Hepatic stellate cell (primary cell): ENCODE measurements at regions not wholly inside any gene's neighbourhood (a gene's known extent, or its start where the extent isn't known, plus 50 kb on each side); places are given as distances from the start of the nearest gene placed in this dataset.
"Not testable (repeated sequence)": the region's sequence is repeated elsewhere in the genome, so short reads cannot be mapped to it uniquely, and the experiment has no call there.

Experiments
- DNase-seq: peaks from one replicate; pipeline ENCODE4 v3.0.0; 2011; ENCODE audit warnings: low spot score

DNA sequence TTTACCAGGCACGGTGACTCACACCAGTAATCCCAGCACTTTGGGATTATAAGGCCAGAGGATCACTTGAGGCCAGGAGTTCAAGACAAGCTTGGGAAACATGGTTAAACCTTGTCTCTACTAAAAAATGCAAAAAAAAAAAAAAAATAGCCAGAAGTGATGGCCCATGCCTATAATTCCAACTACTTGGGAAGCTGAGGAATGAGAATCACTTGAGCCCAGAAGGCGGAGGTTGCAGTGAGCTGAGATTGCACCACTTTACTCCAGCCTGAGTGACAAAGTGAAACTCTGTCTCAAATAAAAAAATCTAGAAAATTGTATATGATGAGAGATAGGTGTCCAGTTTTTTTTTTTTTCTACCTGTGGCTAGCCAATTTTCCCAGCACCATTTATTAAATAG lies 578.2 kb downstream of the ANKRD7 start:
- no peak for DNase-seq

DNA sequence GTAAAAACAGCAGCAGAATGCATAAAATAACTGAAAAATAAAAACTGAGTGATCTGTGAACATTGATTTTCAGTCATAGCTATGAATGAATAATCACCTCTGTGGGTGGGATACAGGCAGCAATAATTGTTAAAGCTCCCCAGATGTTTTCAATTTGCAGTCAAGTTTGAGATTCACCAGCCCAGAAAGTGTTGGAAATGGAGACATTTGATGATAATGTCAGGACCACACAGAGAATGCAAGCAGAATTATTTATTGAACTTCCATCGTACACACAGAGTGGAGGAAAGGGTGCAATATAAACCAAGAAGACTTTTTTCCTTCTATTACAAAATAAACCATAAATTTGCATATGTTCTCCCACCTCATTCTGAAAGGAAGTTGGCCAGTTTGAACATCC lies 601.7 kb downstream of the ANKRD7 start:
- DNase-seq, result no peak

DNA sequence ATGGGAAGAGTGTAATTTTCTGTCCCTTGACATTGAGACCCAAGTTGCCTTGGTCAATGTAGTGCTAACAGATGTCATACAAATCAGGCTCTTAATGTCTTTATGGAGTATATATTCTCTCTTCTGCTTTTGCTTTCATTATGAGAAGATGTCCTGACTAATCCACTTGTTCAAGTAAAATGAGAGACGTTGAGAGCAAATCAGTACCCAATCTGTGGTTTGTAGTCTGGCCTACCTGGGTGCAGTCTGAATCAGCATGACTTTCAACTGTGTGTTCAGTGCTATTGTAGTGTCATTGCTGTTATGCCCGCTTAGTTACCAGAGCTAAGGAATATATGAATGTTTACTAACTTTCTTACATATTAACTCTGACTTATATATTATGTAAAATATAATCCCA lies 612.4 kb downstream of the ANKRD7 start:
- no peak for DNase-seq

DNA sequence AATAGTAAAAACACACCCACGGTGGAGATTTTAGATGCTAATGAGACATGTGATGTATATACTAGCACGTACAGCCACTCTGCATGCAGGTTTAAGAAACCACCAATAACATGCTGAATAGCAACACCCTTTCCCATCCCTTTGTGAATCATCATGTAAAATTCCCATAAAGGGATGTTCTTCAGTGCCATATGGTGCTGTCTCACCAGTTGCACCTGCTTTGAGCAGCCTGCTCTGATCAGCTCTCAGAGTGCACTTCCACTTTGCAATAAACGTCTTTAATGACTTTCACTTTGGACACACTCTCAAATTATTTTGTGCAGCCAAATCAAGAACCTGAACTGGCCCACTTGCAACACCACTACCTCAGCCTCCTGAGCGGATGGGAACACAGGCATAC lies 615.0 kb downstream of the ANKRD7 start:
- no peak for DNase-seq

DNA sequence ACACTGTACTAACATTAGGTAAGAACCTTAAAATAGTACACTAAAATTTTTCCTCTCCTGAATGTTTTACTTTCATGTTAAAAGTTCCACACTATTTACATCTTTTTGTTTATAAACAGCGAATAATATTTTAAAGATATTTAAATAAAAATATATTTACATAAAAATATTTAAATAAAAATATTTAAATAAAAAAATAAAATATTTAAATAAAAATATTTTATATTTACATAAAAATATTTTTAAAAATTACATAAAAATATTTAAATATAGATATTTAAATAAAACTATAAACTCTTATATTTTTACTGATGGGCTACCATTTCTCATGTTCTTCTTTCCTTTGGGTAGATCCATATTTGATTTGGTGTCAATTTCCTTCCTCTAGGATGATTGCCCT lies 619.0 kb downstream of the ANKRD7 start:
- no peak for DNase-seq

DNA sequence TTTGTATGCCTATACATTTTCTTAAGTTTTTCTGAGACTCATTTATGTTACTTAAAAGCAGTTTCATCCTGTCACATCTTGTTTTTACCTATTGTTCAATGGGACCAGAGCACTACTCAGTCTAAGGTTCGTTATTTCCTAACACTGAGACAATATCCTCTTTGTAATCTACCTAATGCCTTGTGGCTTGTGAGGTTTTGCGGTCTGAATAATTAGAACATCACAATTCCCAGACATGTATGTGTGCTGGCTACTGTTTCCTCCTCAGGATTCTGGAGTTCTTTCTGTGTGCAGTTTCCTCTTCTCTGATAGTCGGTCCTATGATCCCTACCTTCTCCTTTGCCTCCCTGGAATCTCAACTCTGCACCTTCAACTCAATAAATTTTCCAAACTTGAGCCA lies 620.2 kb downstream of the ANKRD7 start:
- DNase-seq, result no peak

DNA sequence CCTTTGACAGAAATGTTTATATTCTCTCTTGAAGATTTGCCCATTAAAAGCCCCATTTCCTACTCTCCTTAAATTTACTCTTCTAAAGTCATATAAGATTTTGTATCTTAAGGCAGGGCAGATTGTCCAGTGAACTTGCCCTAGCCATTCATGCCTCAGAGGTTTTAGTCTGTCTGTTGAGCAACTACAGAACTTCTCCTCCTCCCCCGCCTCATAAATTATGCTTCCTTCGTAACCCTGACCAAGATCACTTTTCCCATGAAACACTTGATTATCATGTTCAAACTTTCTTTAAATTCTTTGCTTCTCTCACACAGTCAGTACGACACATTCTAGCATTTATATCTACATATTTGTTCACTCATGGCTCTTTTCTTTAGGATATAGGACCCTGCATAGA lies 621.3 kb downstream of the ANKRD7 start:
- no peak for DNase-seq

DNA sequence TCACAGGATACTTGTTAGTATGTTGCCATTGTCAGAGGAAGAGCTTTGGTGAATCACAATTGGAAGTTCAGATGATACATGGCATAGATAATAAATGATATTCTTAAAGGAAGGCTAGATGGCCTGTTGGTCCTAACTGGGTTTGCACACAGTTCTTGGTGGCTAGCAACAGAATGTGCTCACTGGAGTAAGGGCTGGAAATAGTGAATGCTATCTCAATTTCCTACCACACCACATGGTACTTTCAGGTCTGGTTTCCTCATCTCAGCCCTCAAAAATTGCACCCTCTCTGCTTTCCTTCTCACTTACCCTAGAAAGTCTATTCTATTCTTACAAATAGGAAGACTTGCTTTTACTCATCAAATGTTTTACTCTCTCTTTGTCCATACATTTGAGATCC lies 622.5 kb downstream of the ANKRD7 start:
- no peak for DNase-seq

DNA sequence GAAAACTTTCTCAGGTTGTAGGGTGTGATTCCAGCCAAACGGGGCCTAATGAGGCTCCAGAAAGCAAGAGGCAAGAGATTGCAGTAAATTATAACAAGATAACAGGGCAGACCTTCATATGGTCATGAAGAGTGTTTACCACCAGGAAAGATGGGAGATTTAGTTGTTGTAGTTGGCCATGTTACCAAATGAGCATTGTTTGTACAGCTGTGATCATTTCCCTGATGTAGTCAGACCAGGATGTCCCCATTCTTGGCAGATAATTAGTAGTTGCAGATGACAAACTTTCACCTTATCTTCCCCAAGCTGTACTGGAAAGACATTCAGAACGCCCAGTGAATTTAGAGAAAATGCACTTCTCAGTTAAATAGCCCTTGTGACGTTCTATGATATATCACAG lies 630.8 kb downstream of the ANKRD7 start:
- no peak for DNase-seq

DNA sequence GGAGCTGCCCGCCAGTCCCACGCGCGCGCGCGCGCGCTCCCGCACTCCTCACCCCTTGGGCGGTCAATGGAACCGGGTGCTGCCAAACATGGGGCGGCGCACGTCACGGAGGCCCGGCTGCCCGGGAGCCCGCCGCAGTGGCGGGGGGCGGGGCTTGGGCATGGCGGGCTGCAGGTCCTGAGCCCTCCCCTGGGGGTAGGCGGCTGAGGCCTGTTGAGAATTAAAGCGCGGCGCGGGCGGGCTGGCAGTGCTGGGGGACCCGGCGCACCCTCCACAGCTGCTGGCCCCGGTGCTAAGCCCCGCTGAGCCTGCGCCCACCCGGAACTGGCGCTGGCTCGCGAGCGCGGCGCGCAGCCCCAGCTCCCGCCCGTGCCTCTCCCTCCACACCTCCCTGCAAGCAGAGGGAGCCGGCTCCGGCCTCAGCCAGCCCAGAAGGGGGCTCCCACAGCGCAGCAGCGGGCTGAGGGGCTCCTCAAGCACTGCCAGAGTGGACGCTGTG lies 634.2 kb downstream of the ANKRD7 start:
- no peak for DNase-seq

DNA sequence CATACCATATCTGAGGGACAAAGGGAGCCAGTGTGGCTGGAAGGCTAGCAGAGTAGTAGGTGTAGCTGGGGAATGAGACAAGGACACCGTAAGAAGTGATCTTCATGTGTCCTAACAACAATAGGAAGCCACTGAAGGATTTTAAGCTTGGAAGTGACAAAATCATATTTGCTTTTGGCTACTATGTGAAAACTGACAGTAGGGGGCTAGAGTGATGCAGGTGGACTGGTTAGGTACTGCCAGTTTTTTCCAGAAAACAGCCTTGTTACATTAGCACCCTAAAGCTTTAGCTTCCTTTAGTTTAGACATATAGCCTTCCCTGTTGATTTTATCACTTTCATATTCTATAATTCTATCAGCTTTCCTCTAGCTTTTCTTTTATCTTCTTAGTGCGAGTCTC lies 637.1 kb downstream of the ANKRD7 start:
- no peak for DNase-seq

DNA sequence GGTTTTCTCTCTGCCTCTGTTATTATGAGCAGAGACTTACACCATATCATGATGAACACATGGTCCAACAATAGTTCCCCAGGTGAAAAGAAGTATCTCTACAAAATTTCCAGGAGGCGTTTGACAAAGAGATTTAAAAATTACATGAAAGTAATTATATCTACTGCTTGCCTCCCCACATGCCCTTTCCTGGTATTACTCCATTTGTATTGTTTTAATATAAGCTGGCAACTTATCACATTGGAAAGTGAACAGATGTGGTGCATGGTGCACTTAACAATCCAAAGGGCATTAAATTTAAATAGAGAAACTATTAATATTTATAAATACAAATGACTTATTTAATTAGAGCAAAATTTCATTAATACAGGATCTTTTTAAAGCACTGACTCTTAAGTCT lies 638.2 kb downstream of the ANKRD7 start:
- no peak for DNase-seq

DNA sequence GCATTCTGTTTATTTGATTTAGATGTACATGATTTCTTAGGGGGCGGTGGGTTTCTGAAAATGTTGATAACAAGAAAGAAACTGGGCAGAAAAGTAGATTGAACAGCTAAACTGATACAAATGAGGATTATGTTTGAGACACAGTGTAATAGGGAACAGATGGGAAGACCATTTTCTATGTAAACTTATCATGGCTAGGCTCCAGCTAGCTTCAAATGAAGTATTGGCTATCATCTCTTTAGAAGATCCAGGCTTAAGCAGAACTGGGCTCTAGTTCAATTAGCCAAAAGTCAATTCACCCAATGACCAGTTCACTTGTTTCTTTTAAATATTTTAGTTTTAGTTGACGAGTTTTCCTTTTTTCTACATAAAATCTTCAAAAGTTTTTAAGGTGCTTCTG lies 639.5 kb downstream of the ANKRD7 start:
- no peak for DNase-seq

DNA sequence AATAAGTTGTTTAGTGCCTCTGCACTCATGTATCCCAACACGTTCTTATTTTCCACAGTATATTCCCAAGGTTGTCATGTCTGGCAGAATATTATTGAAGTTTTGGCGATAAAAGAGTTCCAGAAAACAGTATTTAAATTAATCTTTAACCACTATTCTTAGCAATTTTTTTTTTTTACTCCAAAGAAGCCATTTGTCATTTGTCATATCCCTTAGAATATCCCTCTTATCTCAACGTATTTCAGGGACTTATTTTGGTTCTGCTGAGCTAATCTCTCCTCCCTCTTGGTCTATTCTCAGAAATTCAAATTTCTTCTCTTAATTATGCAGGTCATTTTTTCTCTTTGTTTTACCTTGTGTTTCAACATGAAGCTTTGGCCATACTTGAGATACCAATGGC lies 643.4 kb downstream of the ANKRD7 start:
- DNase-seq, result no peak

DNA sequence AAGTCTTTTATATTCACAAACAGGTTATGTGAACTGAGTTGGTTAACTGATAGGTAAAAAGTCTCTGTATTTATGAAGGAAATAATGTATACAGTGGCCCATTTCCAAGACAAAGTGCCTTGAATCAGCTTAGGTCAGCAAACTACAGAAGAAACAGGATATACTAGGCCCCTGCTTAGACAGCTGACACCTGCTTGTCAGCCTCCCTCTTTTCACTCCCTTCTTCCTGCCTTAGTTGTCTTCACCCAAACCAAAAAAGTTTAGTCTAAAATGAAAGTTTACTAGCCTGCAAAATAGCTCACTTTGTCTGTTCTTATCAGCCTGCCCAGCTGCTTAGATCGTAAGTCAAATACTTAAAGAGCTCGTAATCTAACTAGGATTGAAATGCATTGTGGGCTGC lies 644.6 kb downstream of the ANKRD7 start:
- not testable (repeated sequence) for DNase-seq

DNA sequence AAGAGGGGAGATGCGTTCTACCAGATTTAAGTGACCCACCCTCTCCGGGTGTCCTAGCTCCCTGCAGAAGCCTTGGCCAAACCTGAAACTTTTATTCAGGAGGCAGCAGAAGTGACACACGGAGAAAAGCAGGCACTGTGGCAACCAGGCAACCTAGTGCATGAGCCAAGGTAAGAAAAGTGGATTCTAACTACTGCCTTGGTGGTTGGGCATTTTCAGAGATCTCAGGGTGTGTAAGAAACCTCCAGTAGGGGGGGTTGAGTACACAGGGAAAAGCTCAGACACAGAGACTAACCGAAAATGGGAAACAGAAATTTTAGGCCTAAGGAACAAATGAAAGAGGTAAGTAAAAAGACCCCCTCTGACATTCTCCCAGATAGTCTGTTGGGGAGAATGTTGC lies 645.7 kb downstream of the ANKRD7 start:
- DNase-seq, result no peak

DNA sequence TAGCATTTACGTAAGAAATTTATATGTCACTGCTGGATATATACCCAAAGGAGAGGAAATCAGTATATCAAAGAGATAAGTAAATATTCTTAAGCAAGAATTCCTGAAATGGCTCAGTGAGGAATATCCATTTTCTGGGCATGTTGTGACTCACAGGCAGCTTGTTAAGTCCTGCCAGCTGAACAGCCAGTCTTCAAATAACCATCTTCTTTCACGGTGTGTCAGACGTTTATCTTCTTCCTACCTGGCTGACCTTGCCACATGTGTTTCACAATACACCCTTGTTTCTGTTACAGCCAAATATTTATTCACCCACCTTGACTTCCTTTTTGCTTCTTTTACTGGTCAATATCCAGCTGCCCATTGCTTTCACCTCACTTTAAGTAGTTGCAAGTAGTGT lies 648.1 kb downstream of the ANKRD7 start:
- no peak for DNase-seq

DNA sequence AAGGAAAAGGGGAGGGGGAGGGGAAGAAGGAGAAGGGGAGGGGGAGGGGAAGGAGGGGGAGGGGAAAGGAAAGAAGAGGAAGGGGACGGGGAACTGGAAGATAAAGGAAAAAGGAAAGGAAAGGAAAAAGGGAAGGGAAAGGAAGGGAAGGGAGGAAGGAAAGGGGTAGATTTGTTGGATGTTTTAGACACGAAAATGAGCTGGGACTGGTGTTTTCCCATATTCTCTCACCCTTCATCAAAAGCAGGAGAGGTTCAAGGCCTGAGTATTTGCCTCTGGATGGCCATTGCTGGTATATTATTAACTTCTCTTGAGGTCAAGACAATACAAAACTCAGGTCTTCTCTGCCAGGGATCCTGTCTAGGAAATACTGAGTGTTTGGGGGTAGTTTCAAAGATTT lies 652.7 kb downstream of the ANKRD7 start:
- no peak for DNase-seq

DNA sequence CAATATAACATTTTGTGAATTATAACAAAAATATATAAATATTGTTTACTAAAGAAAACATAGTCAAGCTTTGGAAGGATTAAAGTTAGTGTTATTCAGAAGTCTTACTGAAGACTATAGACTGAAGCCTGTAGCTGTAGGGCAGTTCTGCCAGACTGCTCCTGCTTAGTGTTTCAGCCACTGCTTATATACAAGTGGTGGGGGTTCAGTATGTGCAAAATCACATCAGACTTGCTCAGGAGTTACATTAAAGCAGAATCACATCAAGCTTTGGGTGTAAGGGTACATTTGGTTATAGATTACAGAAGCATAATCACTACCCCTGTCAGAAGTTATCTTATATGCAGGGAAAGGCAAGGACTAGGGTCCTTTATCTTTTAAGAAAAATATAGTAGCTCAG lies 653.8 kb downstream of the ANKRD7 start:
- DNase-seq, result no peak

DNA sequence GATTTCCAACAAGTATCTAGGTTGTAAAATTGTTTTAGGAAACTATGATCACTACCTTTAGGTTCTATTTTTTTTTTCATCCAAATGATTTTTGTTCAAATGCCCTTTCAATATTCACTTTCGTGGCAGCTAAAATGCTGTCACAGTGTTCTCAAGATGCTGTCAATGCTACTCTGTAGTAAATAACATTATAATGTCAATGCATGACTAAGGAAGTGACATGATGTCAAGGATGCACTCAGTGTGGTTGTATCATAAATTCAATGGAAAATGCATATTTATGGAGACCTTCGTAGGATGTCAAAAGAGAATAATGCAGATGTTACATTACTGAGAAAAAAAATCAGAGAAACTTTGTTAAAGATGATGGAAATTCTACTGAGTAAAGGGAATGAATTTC lies 673.8 kb downstream of the ANKRD7 start:
- DNase-seq, result no peak

DNA sequence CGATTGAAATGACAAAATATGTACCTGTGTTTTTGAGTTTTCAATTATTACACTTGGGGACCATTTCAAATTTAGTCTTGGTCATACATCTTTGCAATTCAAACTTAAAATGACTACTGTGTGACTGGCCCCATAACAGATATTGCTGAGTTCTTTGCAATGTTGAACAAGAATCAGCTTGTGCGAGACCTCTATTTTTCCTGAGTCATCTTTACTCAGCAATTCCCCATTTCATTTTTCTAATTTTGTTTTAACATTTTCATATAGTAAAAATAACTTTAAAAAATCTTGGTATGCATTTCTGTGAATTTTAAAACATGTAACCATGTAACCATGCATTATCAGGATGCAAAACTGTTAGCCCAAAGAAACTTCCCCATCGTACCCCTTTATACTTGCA lies 678.1 kb downstream of the ANKRD7 start:
- no peak for DNase-seq

DNA sequence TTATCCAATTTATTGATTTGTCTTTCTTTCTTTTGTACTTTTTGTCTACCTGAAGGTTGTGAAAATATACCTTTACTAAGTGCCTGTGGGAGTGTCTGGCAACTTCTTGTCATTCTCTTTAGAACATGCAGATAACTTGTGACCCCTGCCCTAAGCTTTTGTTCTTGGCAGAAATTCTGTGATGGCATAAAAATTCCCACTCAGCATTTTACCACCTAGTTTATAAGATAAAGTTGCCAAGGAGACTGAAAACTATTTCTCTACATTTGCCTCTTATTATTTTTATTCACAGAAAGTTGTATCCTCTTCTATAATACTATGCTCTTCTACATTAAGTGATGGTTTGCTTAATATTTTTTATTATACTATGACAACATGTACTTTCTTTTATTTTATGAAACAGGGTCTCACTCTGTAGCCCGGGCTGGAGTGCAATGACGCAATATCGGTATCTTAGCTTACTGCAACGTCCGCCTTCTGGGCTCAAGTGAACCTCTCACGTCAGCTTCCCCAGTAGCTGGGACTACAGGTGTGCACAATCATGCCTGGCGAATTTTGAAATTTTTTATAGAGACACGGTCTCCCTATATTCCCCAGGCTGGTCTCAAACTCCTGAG lies 683.5 kb downstream of the ANKRD7 start:
- no peak for DNase-seq

DNA sequence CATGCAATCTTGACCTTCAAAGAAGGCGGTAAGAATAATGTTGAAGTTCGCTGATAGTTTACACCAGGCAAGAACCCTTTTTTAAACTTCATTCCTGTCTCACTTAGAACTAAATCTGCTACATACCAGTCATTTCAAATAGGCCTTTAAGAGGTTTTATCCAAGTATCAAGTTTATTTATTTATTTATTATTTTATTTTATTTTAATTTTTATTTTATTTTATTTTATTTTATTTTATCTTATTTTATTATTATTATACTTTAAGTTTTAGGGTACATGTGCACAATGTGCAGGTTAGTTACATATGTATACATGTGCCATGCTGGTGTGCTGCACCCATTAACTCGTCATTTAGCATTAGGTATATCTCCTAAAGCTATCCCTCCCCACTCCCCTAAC lies 691.6 kb downstream of the ANKRD7 start:
- not testable (repeated sequence) for DNase-seq

DNA sequence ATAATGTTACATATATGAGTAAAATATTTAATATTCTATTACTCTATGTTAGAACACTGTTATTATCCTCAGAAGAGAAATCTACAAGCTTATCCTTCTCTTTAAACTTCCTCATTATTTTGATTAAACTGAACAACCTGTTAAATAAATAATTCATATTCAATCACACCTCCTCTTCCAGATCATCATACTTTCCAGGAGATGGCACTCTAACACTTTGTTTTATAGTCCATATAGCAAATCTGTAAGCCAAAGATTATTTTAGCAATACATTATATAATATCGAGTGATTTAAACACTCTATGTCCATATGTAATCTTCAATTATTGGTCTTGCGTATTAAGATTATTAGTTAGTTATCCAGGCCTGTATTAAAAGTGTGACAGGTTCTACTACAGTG lies 694.1 kb downstream of the ANKRD7 start:
- no peak for DNase-seq

DNA sequence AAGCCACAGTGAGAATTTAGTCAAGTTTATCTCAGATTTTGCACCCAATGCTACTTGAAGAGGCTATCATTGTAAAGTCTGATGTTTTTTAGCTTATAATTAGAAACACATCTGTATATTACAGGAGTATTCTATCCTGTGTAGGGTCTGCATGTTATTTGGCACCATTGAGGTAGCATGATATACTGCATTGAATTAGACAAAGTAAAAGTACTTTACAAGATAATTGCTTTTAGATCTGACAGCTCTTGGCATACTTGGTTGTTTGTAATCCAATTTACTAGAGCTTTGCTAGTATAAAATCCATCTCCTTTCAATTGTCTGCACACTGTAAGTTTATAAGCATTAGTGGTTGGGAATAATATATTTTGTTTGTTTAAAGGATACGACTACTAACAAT lies 714.3 kb downstream of the ANKRD7 start:
- no peak for DNase-seq
